GM04503 (cell line): ENCODE measurements at regions not wholly inside any gene's neighbourhood (a gene's known extent, or its start where the extent isn't known, plus 50 kb on each side); places are given as distances from the start of the nearest gene placed in this dataset.
"Not testable (repeated sequence)": the region's sequence is repeated elsewhere in the genome, so short reads cannot be mapped to it uniquely, and the experiment has no call there.

Experiments
- DNase-seq: peaks from one replicate; pipeline ENCODE4 v3.0.0-alpha.2; 2012; ENCODE audit warnings: low read depth

- DNase-seq, result peak; percentile 12
These were observed 74.0 kb upstream of the CUX1 start for GRCh38 chr7:101743241-101743994.

GRCh38 chr7:101743995-101744360, 73.4 kb upstream of the CUX1 start:
- DNase-seq, result no peak

GRCh38 chr7:101744588-101744987, 72.8 kb upstream of the CUX1 start:
- DNase-seq, result no peak

GRCh38 chr7:101746314-101746713, 71.1 kb upstream of the CUX1 start:
- DNase-seq, result no peak

GRCh38 chr7:101747053-101747878, 70.2 kb upstream of the CUX1 start:
- no peak for DNase-seq

GRCh38 chr7:101747879-101748345, 69.5 kb upstream of the CUX1 start:
- DNase-seq, result no peak

GRCh38 chr7:101749891-101750290, 67.5 kb upstream of the CUX1 start:
- DNase-seq, result no peak

- DNase-seq, result no peak
These were observed 64.1 kb upstream of the CUX1 start for GRCh38 chr7:101753316-101753715.

- no peak for DNase-seq
These were observed 62.8 kb upstream of the CUX1 start for GRCh38 chr7:101754424-101755159.

GRCh38 chr7:101757879-101758278, 59.5 kb upstream of the CUX1 start:
- no peak for DNase-seq

GRCh38 chr7:101758519-101758918, 58.9 kb upstream of the CUX1 start:
- DNase-seq, result not testable (repeated sequence)

GRCh38 chr7:101764221-101764620, 53.2 kb upstream of the CUX1 start:
- no peak for DNase-seq

- no peak for DNase-seq
These were observed 49.9 kb upstream of the CUX1 start for GRCh38 chr7:101767544-101767943.
